A673 (cell line): ENCODE measurements at regions not wholly inside any gene's neighbourhood (a gene's known extent, or its start where the extent isn't known, plus 50 kb on each side); places are given as distances from the start of the nearest gene placed in this dataset.

ENCODE experiments used
- BruUV-seq: library from RNA; stranded (reverse); fragments of 400-500 nt; replicated peaks from 2 replicates; lab custom pipeline; 2021; lab: Mats Ljungman, UMichigan
- CTCF ChIA-PET: fragments of 300-600 bp; sonication (Branson Sonifier 250); formaldehyde crosslinking; loops from one replicate; lab custom pipeline; 2022; ENCODE audit warnings: antibody characterized with exemption; lab: Charles Lee
- POLR2A ChIA-PET: fragments of 300-600 bp; sonication (Branson Sonifier 250); formaldehyde crosslinking; loops from one replicate; lab custom pipeline; 2022; ENCODE audit warnings: antibody characterized with exemption; ENCODE audit not compliant: low non-redundant PET; lab: Charles Lee
- DNase-seq: peaks from one replicate; pipeline ENCODE4 v3.0.0-alpha.2; 2015; ENCODE audit warnings: low spot score
- H3K27ac ChIP-seq: fragments of 200-600 bp; sonication (generic); 2 replicates; pipeline ENCODE4 v1.5.1; 2016; ENCODE audit warnings: mixed run types, low read depth, mild to moderate bottlenecking, mixed read lengths, antibody characterized with exemption, low read length; ENCODE audit not compliant: poor library complexity, severe bottlenecking
- H3K27me3 ChIP-seq: fragments of 200-600 bp; sonication (generic); replicated peaks from 2 replicates; pipeline ENCODE4 v1.6.1; 2017; ENCODE audit warnings: mixed run types, low read depth, mild to moderate bottlenecking, mixed read lengths, antibody characterized with exemption, low read length; ENCODE audit not compliant: insufficient read depth, poor library complexity
- H3K36me3 ChIP-seq: fragments of 200-600 bp; sonication (generic); 2 replicates; pipeline ENCODE4 v1.6.1; 2016; ENCODE audit warnings: mixed run types, mild to moderate bottlenecking, mixed read lengths, antibody characterized with exemption, low read length; ENCODE audit not compliant: insufficient read depth, poor library complexity, severe bottlenecking
- H3K4me1 ChIP-seq: fragments of 200-600 bp; sonication (generic); 2 replicates; pipeline ENCODE4 v1.6.1; 2017; ENCODE audit warnings: mixed run types, mild to moderate bottlenecking, mixed read lengths, antibody characterized with exemption, low read length; ENCODE audit not compliant: insufficient read depth, poor library complexity, severe bottlenecking
- H3K4me3 ChIP-seq: fragments of 200-600 bp; sonication (generic); 2 replicates; pipeline ENCODE4 v1.5.1; 2016; ENCODE audit warnings: low read depth, mixed run types, mild to moderate bottlenecking, mixed read lengths, low read length; ENCODE audit not compliant: poor library complexity, severe bottlenecking
- H3K9me3 ChIP-seq: fragments of 200-600 bp; sonication (generic); 2 replicates; pipeline ENCODE4 v1.6.1; 2016; ENCODE audit warnings: mixed run types, low read depth, mild to moderate bottlenecking, mixed read lengths, antibody characterized with exemption, low read length; ENCODE audit not compliant: poor library complexity, severe bottlenecking
- EZH2 ChIP-seq: fragments of 200-600 bp; sonication (generic); IDR thresholded peaks from 2 replicates; pipeline ENCODE4 v1.6.1; 2017; ENCODE audit warnings: borderline replicate concordance, low read depth, mild to moderate bottlenecking, mixed read lengths, antibody characterized with exemption, low read length; ENCODE audit not compliant: poor library complexity, severe bottlenecking
- intact Hi-C: fragments of 100-400 bp; cut with micrococcal nuclease; formaldehyde crosslinking; loops from one replicate; pipeline ENCODE4 v1.10.0; 2022; ENCODE audit not compliant: unreplicated experiment
- TF ChIP-seq, protein P1 (sequence below): fragments of 300-800, 200-600 bp; sonication (generic); conservative IDR thresholded peaks from 2 replicates; pipeline ENCODE4 v1.5.1; 2017; ENCODE audit warnings: low read depth, mild to moderate bottlenecking, antibody characterized with exemption, low read length, moderate library complexity, mixed read lengths

DNA sequence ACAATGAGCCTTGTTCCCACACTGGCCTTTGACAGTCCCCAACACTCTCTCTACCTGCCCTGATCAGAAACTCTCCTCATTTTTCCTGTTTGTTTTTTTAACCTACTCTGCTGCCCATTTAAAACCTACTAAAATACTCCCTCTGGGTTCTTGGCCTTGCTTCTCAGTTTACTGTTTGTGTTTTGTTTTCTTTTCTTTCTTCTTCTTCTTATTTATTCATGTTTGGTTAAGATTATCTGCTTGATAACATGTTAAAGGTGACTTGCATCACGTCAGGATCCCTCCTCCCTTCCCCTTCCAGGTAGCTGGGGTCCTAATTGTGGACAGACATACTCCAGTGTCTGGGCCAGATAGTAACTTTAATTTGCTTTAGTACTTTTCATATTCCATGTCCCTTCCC, 95.0 kb upstream of the KCNA4 start:
- no peaks in the 10 kb centered on the region for H3K4me1 ChIP-seq
- no TSS peak for BruUV-seq
- H3K27me3 ChIP-seq, result no peaks in the 10 kb centered on the region
- no peak for TF ChIP-seq EZH2
- TF ChIP-seq, protein P1, sequence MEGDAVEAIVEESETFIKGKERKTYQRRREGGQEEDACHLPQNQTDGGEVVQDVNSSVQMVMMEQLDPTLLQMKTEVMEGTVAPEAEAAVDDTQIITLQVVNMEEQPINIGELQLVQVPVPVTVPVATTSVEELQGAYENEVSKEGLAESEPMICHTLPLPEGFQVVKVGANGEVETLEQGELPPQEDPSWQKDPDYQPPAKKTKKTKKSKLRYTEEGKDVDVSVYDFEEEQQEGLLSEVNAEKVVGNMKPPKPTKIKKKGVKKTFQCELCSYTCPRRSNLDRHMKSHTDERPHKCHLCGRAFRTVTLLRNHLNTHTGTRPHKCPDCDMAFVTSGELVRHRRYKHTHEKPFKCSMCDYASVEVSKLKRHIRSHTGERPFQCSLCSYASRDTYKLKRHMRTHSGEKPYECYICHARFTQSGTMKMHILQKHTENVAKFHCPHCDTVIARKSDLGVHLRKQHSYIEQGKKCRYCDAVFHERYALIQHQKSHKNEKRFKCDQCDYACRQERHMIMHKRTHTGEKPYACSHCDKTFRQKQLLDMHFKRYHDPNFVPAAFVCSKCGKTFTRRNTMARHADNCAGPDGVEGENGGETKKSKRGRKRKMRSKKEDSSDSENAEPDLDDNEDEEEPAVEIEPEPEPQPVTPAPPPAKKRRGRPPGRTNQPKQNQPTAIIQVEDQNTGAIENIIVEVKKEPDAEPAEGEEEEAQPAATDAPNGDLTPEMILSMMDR, result no peak
- no peaks in the 10 kb centered on the region for H3K9me3 ChIP-seq
- H3K36me3 ChIP-seq, result no peaks in the 10 kb centered on the region
- intact Hi-C loops, result no loop called here
- ChIA-PET POLR2A (no interaction called here), CTCF (no interaction called here)
- no peak for DNase-seq
- H3K4me3 ChIP-seq, result no peak overlapping the region
- H3K27ac ChIP-seq, result no peak overlapping the region

GRCh38 chr11:30113326-30113898, 96.6 kb upstream of the KCNA4 start:
- BruUV-seq, result no TSS peak
- H3K4me1 ChIP-seq, result no peaks in the 10 kb centered on the region
- no peaks in the 10 kb centered on the region for H3K36me3 ChIP-seq
- no peaks in the 10 kb centered on the region for H3K27me3 ChIP-seq
- H3K4me3 ChIP-seq, result no peak overlapping the region
- POLR2A ChIA-PET, result no interaction called here
- DNase-seq, result no peak
- CTCF ChIA-PET, result no interaction called here
- TF ChIP-seq EZH2, result no peak
- TF ChIP-seq, protein P1, result no peak
- no peak overlapping the region for H3K27ac ChIP-seq
- no peaks in the 10 kb centered on the region for H3K9me3 ChIP-seq
- intact Hi-C loops, result no loop called here

GRCh38 chr11:30116512-30116911, 99.7 kb upstream of the KCNA4 start:
- Histone ChIP-seq H3K27me3 (no peaks in the 10 kb centered on the region), H3K4me3 (no peak overlapping the region), H3K4me1 (no peaks in the 10 kb centered on the region), H3K9me3 (no peaks in the 10 kb centered on the region), H3K36me3 (no peaks in the 10 kb centered on the region), H3K27ac (no peak overlapping the region)
- no peak for DNase-seq
- POLR2A ChIA-PET, result no interaction called here
- intact Hi-C loops, result no loop called here
- TF ChIP-seq EZH2, result no peak
- TF ChIP-seq, protein P1, result no peak
- CTCF ChIA-PET, result interaction anchor here (0.5 kb wide), 1 partner anchor 12 kb away, joined by 3 read pairs; no protein-coding TSS in a partner anchor
- BruUV-seq, result no TSS peak
